ENCODE measurements at regions not wholly inside any gene's neighbourhood (a gene's known extent, or its start where the extent isn't known, plus 50 kb on each side); places are given as distances from the start of the nearest gene placed in this dataset.

DNA sequence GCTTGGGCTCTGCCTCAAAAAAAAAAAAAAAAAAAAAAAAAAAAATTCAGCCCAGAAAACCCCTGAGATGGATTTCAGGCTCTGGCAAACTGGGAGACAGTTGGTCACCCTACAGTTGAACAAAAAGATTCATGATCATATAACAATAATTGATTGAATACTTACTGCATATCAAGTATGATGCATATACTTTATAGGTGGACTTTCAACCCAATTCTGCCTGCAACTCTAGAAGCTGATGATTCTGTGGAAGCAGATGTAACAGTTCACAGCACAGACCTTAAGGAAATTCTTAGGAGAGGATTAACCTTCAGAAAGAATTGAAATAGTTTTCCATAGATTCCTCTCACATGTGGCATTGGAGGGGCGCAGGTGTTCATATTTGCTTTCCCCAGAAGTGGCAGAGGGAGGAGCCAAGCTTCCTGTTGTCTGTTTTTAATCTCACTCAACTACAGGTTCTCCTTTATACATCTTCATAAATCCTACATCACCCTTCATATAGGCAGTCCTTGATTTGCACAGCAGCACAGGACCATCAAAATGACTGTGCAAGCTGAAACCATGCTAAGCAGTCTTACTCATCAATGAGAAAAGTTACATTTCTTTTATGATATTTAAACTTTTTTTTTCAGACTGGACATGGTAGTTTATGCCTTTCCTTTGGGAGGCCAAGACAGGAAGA is 149.4 kb upstream of the KLF3 start:
- Histone ChIP-seq H3K4me3 (ENCODE audit: low read depth in 1 of 2, low read length in 2 of 2) (no peak overlapping the region), H3K9me3 (ENCODE audit: control insufficient read depth in 1 of 2, low read length in 2 of 2) (no peaks in the 10 kb centered on the region), H3K27me3 (ENCODE audit: control insufficient read depth in 1 of 2, insufficient read depth in 2 of 2, low read length in 2 of 2) (no peaks in the 10 kb centered on the region), H3K4me1 (ENCODE audit: control insufficient read depth in 1 of 2, insufficient read depth in 2 of 2, low read length in 2 of 2) (peaks cover 11 to 13% of the 10 kb centered on the region in 2 donors), H3K27ac (ENCODE audit: low read depth, low read length) (no peak overlapping the region), H3K36me3 (ENCODE audit: control insufficient read depth in 1 of 2, insufficient read depth in 2 of 2, low read length in 2 of 2) (no peaks in the 10 kb centered on the region), H3K9ac (ENCODE audit: low read depth in 1 of 2, low read length in 2 of 2) (no peak overlapping the region)

GRCh38 chr4:38516190-38516589 is 147.8 kb upstream of the KLF3 start:
- Histone ChIP-seq H3K27me3 (ENCODE audit: control insufficient read depth in 1 of 2, insufficient read depth in 2 of 2, low read length in 2 of 2) (no peaks in the 10 kb centered on the region), H3K36me3 (ENCODE audit: control insufficient read depth in 1 of 2, insufficient read depth in 2 of 2, low read length in 2 of 2) (no peaks in the 10 kb centered on the region), H3K4me1 (ENCODE audit: control insufficient read depth in 1 of 2, insufficient read depth in 2 of 2, low read length in 2 of 2) (peaks cover 15% of the 10 kb centered on the region in 2 donors), H3K9me3 (ENCODE audit: control insufficient read depth in 1 of 2, low read length in 2 of 2) (no peaks in the 10 kb centered on the region), H3K27ac (ENCODE audit: low read depth, low read length) (no peak overlapping the region), H3K9ac (ENCODE audit: low read depth in 1 of 2, low read length in 2 of 2) (no peak overlapping the region), H3K4me3 (ENCODE audit: low read depth in 1 of 2, low read length in 2 of 2) (no peak overlapping the region)

- Histone ChIP-seq H3K4me3 (ENCODE audit: low read depth in 1 of 2, low read length in 2 of 2) (no peak overlapping the region), H3K9ac (ENCODE audit: low read depth in 1 of 2, low read length in 2 of 2) (no peak overlapping the region), H3K4me1 (ENCODE audit: control insufficient read depth in 1 of 2, insufficient read depth in 2 of 2, low read length in 2 of 2) (peaks cover 14 to 15% of the 10 kb centered on the region in 2 donors), H3K9me3 (ENCODE audit: control insufficient read depth in 1 of 2, low read length in 2 of 2) (no peaks in the 10 kb centered on the region), H3K36me3 (ENCODE audit: control insufficient read depth in 1 of 2, insufficient read depth in 2 of 2, low read length in 2 of 2) (no peaks in the 10 kb centered on the region), H3K27me3 (ENCODE audit: control insufficient read depth in 1 of 2, insufficient read depth in 2 of 2, low read length in 2 of 2) (no peaks in the 10 kb centered on the region), H3K27ac (ENCODE audit: low read depth, low read length) (no peak overlapping the region)
Measured at GRCh38 chr4:38519666-38520065, 144.3 kb upstream of the KLF3 start.

- H3K9me3 ChIP-seq (ENCODE audit: control insufficient read depth in 1 of 2, low read length in 2 of 2): no peaks in the 10 kb centered on the region
- H3K36me3 ChIP-seq (ENCODE audit: control insufficient read depth in 1 of 2, insufficient read depth in 2 of 2, low read length in 2 of 2): no peaks in the 10 kb centered on the region
- H3K9ac ChIP-seq (ENCODE audit: low read depth in 1 of 2, low read length in 2 of 2): no peak overlapping the region
- H3K4me3 ChIP-seq (ENCODE audit: low read depth in 1 of 2, low read length in 2 of 2): no peak overlapping the region
- peaks cover 15 to 20% of the 10 kb centered on the region in 2 donors for H3K4me1 ChIP-seq (ENCODE audit: control insufficient read depth in 1 of 2, insufficient read depth in 2 of 2, low read length in 2 of 2)
- no peaks in the 10 kb centered on the region for H3K27me3 ChIP-seq (ENCODE audit: control insufficient read depth in 1 of 2, insufficient read depth in 2 of 2, low read length in 2 of 2)
- no peak overlapping the region for H3K27ac ChIP-seq (ENCODE audit: low read depth, low read length)
Measured at GRCh38 chr4:38523054-38523453, 140.9 kb upstream of the KLF3 start.

GRCh38 chr4:38523524-38524448 is 140.2 kb upstream of the KLF3 start:
- Histone ChIP-seq H3K9me3 (ENCODE audit: control insufficient read depth in 1 of 2, low read length in 2 of 2) (no peaks in the 10 kb centered on the region), H3K27ac (ENCODE audit: low read depth, low read length) (no peak overlapping the region), H3K9ac (ENCODE audit: low read depth in 1 of 2, low read length in 2 of 2) (no peak overlapping the region), H3K36me3 (ENCODE audit: control insufficient read depth in 1 of 2, insufficient read depth in 2 of 2, low read length in 2 of 2) (no peaks in the 10 kb centered on the region), H3K27me3 (ENCODE audit: control insufficient read depth in 1 of 2, insufficient read depth in 2 of 2, low read length in 2 of 2) (no peaks in the 10 kb centered on the region), H3K4me3 (ENCODE audit: low read depth in 1 of 2, low read length in 2 of 2) (peak overlapping the region; percentile 15 to 30), H3K4me1 (ENCODE audit: control insufficient read depth in 1 of 2, insufficient read depth in 2 of 2, low read length in 2 of 2) (peaks cover 15 to 20% of the 10 kb centered on the region in 2 donors)

- H3K9me3 ChIP-seq (ENCODE audit: control insufficient read depth in 1 of 2, low read length in 2 of 2): no peaks in the 10 kb centered on the region
- H3K27ac ChIP-seq (ENCODE audit: low read depth, low read length): no peak overlapping the region
- H3K4me1 ChIP-seq (ENCODE audit: control insufficient read depth in 1 of 2, insufficient read depth in 2 of 2, low read length in 2 of 2): peaks cover 21 to 22% of the 10 kb centered on the region in 2 donors
- H3K4me3 ChIP-seq (ENCODE audit: low read depth in 1 of 2, low read length in 2 of 2): no peak overlapping the region
- no peak overlapping the region for H3K9ac ChIP-seq (ENCODE audit: low read depth in 1 of 2, low read length in 2 of 2)
- no peaks in the 10 kb centered on the region for H3K36me3 ChIP-seq (ENCODE audit: control insufficient read depth in 1 of 2, insufficient read depth in 2 of 2, low read length in 2 of 2)
- H3K27me3 ChIP-seq (ENCODE audit: control insufficient read depth in 1 of 2, insufficient read depth in 2 of 2, low read length in 2 of 2): no peaks in the 10 kb centered on the region
Measured at GRCh38 chr4:38526412-38526811, 137.6 kb upstream of the KLF3 start.

- H3K27me3 ChIP-seq (ENCODE audit: control insufficient read depth in 1 of 2, insufficient read depth in 2 of 2, low read length in 2 of 2): no peaks in the 10 kb centered on the region
- peak overlapping the region in 1 of 2 donors; percentile 28 for H3K9ac ChIP-seq (ENCODE audit: low read depth in 1 of 2, low read length in 2 of 2)
- H3K4me1 ChIP-seq (ENCODE audit: control insufficient read depth in 1 of 2, insufficient read depth in 2 of 2, low read length in 2 of 2): peaks cover 27 to 30% of the 10 kb centered on the region in 2 donors
- H3K4me3 ChIP-seq (ENCODE audit: low read depth in 1 of 2, low read length in 2 of 2): peak overlapping the region in 1 of 2 donors; percentile 18
- H3K36me3 ChIP-seq (ENCODE audit: control insufficient read depth in 1 of 2, insufficient read depth in 2 of 2, low read length in 2 of 2): no peaks in the 10 kb centered on the region
- no peaks in the 10 kb centered on the region for H3K9me3 ChIP-seq (ENCODE audit: control insufficient read depth in 1 of 2, low read length in 2 of 2)
- peak overlapping the region; percentile 33 for H3K27ac ChIP-seq (ENCODE audit: low read depth, low read length)
Measured at GRCh38 chr4:38529189-38530115, 134.5 kb upstream of the KLF3 start.

DNA sequence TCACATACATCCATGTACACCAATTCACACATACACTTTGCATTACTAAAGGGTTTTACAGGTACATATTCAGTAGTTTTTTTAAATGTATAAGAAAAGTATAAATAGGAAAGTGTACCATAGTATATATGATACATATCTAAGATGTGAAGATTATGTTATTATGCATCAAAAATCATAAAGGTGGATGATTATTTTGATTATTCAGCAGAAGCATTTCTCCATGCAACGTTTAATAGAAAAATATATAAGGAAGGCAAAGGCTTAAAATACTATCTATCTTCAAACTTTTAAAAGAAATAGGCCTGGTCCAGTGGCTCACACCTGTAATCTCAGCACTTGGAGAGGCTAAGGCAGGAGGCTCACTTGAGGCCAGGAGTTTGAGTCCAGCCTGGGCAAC is 133.5 kb upstream of the KLF3 start:
- Histone ChIP-seq H3K27ac (ENCODE audit: low read depth, low read length) (no peak overlapping the region), H3K36me3 (ENCODE audit: control insufficient read depth in 1 of 2, insufficient read depth in 2 of 2, low read length in 2 of 2) (no peaks in the 10 kb centered on the region), H3K9me3 (ENCODE audit: control insufficient read depth in 1 of 2, low read length in 2 of 2) (no peaks in the 10 kb centered on the region), H3K27me3 (ENCODE audit: control insufficient read depth in 1 of 2, insufficient read depth in 2 of 2, low read length in 2 of 2) (no peaks in the 10 kb centered on the region), H3K4me3 (ENCODE audit: low read depth in 1 of 2, low read length in 2 of 2) (no peak overlapping the region), H3K4me1 (ENCODE audit: control insufficient read depth in 1 of 2, insufficient read depth in 2 of 2, low read length in 2 of 2) (peaks cover 22 to 31% of the 10 kb centered on the region in 2 donors), H3K9ac (ENCODE audit: low read depth in 1 of 2, low read length in 2 of 2) (no peak overlapping the region)

DNA sequence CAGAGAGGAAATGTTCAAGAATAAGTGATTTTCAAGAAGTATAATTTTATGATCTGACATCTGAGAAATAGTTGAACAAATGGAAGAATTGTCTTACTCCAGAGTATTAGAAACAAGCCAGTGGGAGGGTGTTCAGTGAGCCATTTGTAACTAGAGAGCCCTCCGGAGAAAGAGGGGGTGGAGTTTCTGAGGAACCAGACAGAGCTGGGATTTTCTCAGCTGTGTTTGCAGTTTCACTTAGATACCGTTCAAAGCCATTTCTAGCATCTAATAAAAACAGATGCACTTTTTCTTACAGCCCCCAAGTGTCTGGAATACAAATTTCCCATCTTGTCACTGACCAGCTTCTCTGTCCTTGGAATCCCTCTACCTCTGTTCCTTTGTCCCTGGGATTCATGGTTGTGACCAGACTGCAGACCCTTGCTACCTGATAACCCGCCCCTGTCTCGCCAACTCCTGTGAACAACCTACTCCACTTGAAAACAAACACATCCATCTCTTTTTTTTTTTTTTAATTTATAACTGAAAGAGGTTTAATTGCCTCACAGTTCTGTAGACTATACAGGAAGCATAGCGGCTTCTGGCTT is 132.8 kb upstream of the KLF3 start:
- Histone ChIP-seq H3K4me1 (ENCODE audit: control insufficient read depth in 1 of 2, insufficient read depth in 2 of 2, low read length in 2 of 2) (peaks cover 20 to 24% of the 10 kb centered on the region in 2 donors), H3K27me3 (ENCODE audit: control insufficient read depth in 1 of 2, insufficient read depth in 2 of 2, low read length in 2 of 2) (no peaks in the 10 kb centered on the region), H3K36me3 (ENCODE audit: control insufficient read depth in 1 of 2, insufficient read depth in 2 of 2, low read length in 2 of 2) (no peaks in the 10 kb centered on the region), H3K4me3 (ENCODE audit: low read depth in 1 of 2, low read length in 2 of 2) (no peak overlapping the region), H3K27ac (ENCODE audit: low read depth, low read length) (no peak overlapping the region), H3K9ac (ENCODE audit: low read depth in 1 of 2, low read length in 2 of 2) (no peak overlapping the region), H3K9me3 (ENCODE audit: control insufficient read depth in 1 of 2, low read length in 2 of 2) (no peaks in the 10 kb centered on the region)
